Anterior cingulate cortex (tissue), 58 donors: ENCODE measurements at regions not wholly inside any gene's neighbourhood (a gene's known extent, or its start where the extent isn't known, plus 50 kb on each side); places are given as distances from the start of the nearest gene placed in this dataset.
"Not testable (repeated sequence)": the region's sequence is repeated elsewhere in the genome, so short reads cannot be mapped to it uniquely, and the experiment has no call there.

Experiments
- DNase-seq, 58 donors: peaks; one replicate each; lab custom pipeline; 2025; lab: John Stamatoyannopoulos, UW

DNA sequence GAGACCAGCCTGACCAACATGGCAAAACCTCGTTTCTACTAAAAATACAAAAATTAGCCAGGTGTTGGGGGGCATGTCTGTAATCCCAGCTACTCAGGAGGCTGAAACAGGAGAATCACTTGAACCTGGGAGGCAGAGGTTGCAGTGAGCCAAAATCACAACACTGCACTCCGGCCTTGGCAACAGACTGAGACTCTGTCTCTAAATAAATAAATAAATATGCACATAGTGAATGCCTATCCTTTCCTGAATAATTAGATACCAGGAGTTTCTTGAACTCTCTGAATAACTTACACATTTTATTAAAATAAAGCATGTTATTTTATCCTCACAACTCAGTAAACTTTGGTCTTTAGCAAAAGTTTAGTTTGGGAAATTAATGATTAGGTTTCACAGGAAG, 1523.1 kb upstream of the ADGRL3 start:
- not testable (repeated sequence) for DNase-seq

DNA sequence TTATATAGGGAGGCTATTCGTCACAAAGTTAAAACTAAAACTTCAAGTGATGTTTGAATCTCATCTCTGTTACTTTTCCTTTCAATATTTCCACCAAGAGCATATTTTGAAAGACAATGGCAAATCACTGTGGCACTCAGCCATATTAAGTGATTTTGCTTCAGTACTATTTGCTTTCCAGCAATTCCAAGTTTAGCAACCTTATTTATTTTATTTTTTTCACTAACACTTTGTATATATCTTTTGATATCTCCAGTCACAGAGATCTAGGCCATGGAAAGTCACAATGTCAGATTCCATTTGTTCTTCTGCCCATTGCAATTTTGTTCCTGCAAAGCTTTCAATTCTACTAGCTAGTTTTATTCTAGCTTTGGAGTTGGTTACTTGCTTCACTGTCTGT, 1514.5 kb upstream of the ADGRL3 start:
- DNase-seq: no peak

DNA sequence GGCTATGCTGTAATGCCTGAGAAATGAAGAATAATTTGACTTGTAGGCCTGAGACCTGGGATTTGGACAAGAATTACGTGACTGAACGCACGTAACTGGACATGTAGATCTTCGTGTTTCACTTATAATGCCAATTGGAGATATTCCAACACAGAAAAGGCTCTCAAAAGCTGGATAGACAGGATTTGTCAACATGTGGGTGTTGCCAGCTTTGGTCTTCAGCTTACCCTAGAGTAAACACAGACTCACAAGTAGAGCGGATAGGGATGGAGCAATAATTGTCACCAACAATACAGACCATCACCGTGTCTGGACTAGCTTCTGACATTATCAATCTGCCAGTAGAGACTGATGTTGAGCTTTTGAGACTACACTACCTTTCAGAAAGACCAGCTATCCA, 1511.0 kb upstream of the ADGRL3 start:
- DNase-seq: no peak

DNA sequence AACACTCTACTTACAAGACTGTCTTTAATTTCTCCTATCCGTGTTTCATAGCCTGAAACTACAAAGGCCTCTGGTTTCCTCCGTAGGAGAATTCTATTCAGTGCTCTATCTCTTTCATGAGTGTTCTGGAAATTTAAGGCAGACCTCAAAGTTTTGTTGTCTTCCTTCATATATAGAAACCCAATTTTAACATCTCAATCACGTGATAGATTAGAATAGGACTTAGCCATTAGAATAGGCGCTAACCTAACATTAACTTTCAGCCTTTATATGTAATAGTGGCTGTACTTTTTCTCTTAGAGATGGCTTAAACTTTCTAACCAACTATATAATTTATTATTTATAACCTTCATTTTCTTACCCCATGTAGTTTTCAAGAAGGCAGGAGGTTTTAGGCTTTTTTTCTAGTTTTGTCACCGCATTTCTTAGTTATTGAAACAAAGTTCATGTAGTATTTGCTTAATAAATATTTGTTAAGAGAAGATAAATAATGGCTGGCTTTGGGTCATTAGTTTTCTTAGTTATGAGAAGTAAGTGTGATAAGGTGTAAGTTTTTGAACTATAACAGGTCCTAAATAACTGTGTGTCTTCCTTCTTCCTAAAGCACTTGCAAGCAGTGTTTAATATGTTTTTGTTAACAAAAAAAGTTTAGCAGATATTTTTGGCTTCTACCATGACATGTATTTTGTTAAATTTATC, 1504.6 kb upstream of the ADGRL3 start:
- no peak for DNase-seq

DNA sequence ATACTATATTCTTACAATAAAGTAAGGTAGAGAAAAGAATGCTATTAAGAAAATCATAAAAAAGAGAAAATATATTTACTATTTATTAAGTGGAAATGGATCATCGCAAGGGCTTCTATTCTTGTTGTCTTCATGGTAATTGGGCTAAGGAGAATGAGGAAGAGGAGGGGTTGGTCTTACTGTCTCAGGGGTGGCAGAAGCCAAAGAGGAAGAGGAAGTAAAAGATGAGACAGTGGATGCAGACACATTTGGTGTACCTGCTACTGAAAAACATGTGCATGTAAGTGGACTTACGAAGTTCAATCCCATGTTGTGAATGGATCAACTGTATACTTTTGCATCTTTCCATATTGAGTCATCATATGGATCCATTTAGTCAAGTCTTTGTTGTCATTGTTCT, 1502.1 kb upstream of the ADGRL3 start:
- DNase-seq: no peak

DNA sequence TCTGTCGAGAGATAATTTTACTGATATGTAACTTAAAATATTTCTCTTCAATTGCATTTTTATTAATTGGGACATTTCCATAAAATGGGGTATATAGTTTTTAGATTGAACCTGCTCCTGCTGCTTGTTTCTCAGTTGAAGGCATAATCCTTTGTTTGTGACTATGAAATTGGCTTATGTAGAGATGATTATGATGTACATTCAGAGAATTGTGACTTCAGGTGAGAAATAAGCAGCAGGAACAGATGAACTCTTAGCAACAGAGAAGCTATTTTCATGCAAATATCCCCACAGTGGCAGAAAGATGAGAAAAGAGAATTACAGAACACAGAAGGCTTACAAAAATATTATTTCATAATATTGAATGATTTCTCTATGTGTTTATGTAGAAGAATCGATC, 1499.5 kb upstream of the ADGRL3 start:
- DNase-seq: no peak

DNA sequence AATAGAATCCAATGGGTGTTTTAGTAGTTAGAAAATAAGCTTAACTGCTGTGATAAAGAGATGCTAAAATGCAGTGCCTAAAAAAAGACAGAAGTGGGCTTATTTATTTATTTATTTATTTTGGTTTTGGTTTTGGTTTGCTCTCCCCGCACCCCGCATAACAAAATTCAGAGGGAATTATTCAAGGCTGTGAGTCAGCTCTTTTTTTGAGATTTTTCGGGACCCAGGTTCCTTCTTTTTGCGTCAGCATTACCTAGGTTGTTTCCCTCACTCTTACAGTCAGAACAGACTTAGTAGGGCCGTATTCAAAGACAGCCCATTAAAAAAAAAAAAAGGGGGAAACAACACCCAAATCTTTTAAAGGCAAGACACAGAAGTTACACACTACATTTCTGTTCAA, 1495.5 kb upstream of the ADGRL3 start:
- DNase-seq: no peak

DNA sequence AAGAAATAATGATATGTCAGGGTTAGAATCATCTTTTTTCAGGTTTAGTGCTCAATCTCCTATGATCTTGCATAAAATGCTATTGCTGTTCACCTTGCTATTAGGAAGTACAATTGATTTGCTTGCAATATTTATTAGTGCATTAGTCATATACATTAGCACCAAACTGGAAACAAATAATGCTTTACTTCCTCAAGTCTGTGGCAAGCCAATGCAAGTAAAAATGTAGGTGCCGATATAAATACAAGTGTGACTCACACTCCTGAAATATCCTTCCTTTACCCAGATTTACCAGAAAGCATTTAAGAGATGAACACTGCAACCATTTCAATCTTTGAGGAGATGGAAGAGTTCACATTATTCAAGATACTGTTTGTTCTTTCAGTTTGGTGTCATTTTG, 1487.7 kb upstream of the ADGRL3 start:
- DNase-seq: peak in 1 of 58 donors; percentile 1

DNA sequence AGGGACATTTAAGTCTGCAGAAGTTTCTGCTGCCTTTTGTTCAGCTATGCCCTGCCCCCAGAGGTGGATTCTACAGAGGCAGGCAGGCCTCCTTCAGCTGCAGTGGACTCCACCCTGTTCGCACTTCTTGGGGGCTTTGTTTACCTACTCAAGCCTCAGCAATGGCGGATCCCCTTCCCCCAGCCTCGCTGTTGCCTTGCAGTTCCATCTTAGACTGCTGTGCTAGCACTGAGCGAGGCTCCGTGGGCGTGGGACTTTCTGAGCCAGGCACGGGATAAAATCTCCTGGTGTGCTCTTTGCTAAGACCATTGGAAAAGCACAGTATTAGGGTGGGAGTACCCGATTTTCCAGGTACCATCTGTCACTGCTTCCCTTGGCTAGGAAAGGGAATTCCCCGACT, 1475.8 kb upstream of the ADGRL3 start:
- DNase-seq: not testable (repeated sequence)

DNA sequence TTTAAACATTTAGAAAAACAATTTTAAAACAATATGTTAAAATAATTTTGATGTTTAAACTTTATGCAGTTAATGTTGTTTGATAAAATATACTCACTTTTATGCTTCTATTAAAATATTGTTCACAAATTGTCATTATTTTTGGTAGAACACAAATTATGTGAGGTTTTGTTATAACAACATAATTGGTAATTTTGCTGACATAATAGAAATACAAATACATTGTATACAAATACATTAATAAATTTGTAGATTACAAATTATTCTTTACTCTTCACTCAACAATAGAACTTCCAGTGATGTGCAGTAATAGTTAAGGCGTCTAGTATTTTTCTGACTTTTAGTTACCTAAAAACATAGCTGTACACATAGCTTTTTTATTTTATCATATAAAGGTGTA, 1472.4 kb upstream of the ADGRL3 start:
- no peak for DNase-seq

DNA sequence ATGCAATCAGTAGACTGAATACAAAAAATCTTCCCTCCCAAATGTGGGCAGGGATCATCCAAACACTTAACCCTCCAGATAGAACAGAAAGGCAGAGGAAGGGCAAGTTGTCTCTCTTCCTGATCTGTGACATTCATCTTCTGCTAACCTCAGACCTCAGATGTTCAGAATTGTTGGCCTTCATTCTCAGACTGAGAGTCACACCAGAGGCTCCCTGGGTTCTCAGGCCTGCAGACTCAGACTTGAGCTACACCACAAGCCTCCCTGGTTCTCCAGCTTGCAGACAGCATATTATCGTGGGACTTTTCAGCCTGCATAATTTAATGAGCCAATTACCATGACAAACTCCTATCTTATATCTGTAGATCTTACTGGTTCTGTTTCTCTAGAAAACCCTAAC, 1471.6 kb upstream of the ADGRL3 start:
- DNase-seq: no peak

DNA sequence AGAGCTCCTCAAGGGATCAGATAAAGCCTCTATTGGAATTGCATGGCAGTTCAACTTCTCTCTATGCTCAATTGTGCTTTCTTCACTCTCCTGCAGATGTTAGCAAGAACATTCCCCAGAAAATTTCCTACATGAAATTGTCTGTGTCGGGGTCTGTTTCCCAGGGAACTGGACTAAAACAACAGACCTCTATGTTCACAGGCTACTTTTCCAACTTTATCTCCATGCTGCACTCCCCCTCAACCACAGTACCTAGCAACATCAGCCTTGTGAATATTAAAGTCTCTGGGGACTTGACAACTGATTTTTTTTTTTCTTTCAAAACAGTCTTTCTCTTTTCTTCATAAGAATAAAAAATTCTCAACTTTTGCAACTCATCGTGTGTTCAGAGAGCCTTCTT, 1470.8 kb upstream of the ADGRL3 start:
- DNase-seq: no peak

DNA sequence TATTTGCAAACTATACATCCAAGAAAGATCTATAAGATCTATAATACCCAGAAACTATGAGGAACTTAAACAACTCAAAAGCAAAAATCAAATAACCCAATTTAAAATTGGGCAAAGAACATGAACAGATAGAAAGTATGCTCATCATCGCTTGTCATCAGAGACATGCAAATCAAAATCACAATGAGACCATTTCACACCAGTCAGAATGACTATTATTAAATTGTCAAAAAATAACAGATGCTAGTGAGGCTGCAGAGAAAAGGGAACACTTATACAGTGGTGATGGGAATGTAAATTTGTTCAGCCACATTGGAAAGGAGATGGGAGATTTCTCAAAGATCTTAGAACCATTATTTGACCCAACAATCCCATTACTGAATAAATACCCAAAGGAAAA, 1451.7 kb upstream of the ADGRL3 start:
- DNase-seq: no peak

DNA sequence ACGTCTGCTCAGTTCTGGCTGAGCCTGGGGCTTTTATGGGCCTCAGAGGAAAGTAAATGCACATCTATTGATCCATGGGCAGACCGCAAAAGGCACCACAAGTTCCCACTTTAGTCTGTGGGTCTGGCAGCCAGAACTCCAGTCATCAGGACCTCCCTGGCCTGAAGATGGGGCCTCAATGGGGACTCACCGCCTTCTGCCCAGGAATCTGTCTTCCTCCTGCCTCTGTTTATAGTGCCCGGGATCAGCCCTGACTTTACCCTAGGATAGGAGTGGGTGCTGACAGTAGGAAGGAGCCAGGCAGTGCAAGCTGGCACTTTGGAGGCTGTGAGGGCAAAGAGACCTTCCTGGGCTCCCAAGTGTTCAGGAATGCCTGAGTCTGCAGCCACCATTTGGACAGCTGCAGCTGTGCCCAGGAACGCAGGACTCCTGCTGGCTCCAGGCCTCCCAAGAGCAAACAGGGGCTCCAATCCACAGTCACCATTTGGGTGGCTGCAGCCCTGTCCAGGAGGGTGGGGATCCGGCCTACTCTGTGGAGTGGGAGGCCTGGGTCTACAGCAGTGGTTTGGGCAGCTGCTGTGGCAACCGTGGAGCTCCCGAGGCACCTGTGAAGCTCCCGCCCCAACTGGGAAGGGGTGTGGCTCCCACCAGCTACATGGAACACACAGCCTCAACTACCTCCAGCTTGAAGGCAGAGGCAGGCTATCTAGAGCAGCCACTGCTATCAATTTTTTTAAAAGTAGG, 1440.9 kb upstream of the ADGRL3 start:
- DNase-seq: no peak

DNA sequence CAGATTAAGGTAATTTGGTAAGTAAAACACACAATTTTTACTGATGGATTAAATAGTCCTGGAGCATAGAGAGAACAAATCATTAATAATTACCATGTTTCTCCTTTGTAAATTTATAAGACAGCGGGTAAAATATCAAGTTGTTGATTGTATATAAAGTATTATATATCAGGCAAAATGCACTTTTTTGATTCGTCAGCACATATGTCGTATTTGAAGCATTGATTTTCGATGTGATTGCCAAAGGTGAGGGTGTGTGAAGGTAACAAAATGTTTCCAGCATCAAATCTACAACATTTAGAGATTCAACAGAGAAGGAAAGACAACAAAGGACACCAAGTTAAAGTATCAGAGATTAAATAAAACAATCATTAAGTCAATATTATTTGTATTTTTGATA, 1437.8 kb upstream of the ADGRL3 start:
- no peak for DNase-seq

DNA sequence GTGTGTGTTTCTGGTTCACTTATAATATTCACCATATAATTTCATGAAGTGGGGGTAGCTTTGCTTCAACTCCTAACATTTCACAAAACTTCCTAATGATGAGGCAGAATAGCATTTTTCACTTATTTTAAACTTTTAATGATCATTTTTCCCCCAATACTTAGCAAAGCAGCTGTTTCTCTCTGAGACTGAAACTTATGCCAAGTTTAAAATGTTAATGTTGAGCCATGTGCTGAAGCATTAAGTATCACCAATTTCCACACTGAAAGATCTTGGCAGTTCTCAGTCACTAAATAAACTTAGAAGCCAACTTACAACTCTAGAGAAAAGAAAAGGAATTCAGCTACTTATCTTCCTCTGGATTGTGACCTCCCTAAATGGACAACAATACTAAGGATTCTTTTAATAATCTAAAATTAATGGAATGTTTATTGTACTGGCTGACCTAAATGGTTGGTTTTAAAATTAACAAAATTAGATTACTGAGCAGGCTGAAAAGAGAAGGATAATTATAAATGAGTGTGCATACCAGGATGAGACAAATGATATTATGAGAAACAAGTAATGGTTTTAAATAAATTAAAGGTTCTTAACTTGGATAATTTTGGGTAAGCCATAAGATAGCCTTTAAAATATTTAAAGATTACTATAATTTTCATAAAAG, 1429.4 kb upstream of the ADGRL3 start:
- no peak for DNase-seq

DNA sequence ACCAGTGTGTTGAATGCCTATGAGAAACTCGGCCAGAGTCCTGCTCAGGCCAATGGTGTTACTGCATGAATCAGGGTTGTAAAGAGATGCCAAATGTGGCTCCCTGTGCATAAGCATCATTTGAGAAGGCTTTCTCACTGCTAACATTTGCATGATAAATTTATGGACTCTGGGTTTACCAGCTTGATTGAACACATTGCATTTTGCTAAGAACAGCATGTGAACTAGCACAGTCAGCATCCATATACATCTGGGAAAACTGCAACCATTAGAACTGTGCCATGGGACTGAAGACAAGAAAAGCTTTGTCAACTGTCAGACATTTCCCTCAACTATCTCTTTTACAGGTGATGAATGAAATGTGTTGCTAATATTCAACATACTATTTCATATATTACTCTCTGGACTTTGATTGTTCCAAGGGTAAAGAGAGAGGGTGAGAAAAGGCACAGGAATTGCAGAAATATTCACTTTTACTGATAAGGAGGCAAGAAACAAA, 1427.4 kb upstream of the ADGRL3 start:
- DNase-seq: peak in 1 of 58 donors; percentile 6

DNA sequence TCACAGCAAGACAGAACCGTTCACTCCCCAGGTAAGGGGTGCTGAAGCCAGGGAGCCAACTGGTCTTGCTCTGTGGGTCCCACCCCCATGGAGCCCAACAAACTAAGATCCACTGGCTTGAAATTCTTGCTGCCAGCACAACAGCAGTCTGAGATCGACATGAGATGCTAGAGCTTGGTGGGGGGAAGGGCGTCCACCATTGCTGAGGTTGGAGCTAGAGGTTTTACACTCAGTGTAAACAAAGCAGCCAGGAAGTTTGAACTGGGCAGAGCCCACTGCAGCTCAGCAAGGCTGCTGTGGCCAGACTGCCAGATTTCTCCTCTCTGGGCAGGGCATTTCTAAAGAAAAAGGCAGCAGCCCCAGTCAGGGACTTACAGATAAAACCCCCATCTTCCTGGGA, 1419.9 kb upstream of the ADGRL3 start:
- not testable (repeated sequence) for DNase-seq

DNA sequence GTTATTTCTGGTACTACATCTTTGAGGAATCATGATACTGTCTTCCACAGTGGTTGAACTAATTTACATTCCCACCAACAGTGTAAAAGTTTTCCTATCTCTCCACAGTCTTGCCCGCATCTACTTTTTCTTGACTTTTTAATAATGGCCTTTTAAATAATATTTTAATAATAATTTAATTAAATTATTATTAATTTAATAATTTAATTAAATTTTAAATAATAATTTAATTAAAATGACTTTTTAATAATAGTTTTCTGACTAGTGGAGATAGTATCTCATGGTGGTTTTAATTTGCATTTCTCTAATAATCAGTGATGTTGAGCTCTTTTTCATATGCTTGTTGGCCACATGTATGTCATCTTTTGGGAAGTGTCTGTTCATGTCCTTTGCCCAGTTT, 1395.0 kb upstream of the ADGRL3 start:
- DNase-seq: no peak

DNA sequence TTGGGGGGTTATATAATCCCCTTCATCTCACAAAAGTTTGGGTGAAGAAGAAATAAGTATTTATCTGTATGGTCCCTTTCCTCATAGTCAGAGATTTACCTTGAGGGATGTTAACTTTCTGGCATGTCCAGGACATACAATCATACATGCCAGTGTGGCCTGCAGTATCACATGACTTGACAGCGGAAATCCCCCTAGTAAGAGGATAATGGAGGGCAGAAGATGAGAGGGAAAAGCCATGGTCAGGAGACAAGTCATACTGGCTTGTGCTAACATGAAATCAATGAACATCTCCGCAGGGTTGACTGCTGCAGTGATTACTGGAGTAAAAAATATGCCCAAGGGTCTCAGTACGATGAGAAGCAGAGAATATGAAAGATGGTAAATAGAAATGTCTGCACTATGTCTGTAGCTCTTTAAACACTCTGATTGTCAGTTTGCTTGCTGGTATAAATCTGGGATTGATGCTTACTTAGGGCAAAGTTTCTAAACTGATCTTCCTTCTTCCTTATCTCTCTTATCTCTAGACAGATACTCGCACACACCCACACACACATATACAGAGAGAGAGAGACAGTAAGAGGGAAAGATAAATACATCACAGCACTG, 1385.6 kb upstream of the ADGRL3 start:
- no peak for DNase-seq

DNA sequence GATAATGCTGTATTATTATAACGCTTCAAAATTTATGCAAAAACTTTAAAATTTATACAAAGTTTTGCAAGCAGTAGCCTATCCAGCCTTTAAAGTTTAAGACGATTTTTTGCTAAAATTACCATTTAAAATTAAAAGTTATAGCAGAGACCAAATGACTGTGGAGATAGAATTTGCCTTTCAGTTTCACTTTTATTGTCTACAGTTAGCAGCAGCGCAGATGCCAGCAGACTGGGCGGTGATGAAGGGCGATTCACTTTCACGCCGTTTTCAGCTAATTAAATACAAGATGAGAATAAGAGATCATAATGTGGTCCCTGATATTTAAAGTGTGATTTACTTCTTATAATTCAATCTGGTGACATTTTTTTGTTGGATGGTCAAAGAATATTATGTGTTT, 1381.5 kb upstream of the ADGRL3 start:
- peak in 7 of 58 donors; percentile 0 to 22 (median 3) for DNase-seq
